Upper lobe of left lung (tissue), 6 donors: ENCODE measurements at regions not wholly inside any gene's neighbourhood (a gene's known extent, or its start where the extent isn't known, plus 50 kb on each side); places are given as distances from the start of the nearest gene placed in this dataset.

ENCODE experiments used
- ATAC-seq, 2 donors: fragments of 200-7000 bp; cut with Tn5 transposase; one replicate each; pipeline ENCODE4 v1.9.1; 2022; ENCODE audit warnings: mild to moderate bottlenecking in 2 of 2, moderate library complexity in 2 of 2; ENCODE audit not compliant: low FRiP score in 2 of 2
- DNase-seq, 2 donors: peaks; one replicate each; pipeline ENCODE4 v3.0.0-alpha.2; 2019 to 2020
- H3K27ac ChIP-seq, 4 donors: fragments of 200-600 bp; sonication (generic); one replicate each; pipeline ENCODE4 v1.5.1; 2016 to 2019
- H3K27me3 ChIP-seq, 4 donors: fragments of 200-600 bp; sonication (generic); one replicate each; pipeline ENCODE4 v1.5.1; 2017 to 2019
- H3K36me3 ChIP-seq, 4 donors: fragments of 200-600 bp; sonication (generic); one replicate each; pipeline ENCODE4 v1.5.1; 2016 to 2019
- H3K4me1 ChIP-seq, 4 donors: fragments of 200-600 bp; sonication (generic); one replicate each; pipeline ENCODE4 v1.5.1; 2018 to 2019
- H3K4me3 ChIP-seq, 4 donors: fragments of 200-600 bp; sonication (generic); one replicate each; pipeline ENCODE4 v1.5.1; 2017 to 2019; ENCODE audit warnings: mild to moderate bottlenecking in 2 of 4, moderate library complexity in 1 of 4
- H3K9me3 ChIP-seq, 4 donors: fragments of 200-600 bp; sonication (generic); one replicate each; pipeline ENCODE4 v1.5.1; 2018 to 2019
- EP300 ChIP-seq, 4 donors: sonication (generic); formaldehyde crosslinking; IDR thresholded peaks; one replicate each; pipeline ENCODE4 v1.5.1; 2017; ENCODE audit warnings: antibody characterized with exemption in 4 of 4, control low read depth in 2 of 4
- POLR2A ChIP-seq, 4 donors: fragments of 450-650 bp; IDR thresholded peaks; one replicate each; pipeline ENCODE4 v1.5.1; 2016 to 2017; ENCODE audit warnings: antibody characterized with exemption in 4 of 4, mild to moderate bottlenecking in 2 of 4
- POLR2AphosphoS5 ChIP-seq, 2 donors: sonication (generic); formaldehyde crosslinking; IDR thresholded peaks; one replicate each; pipeline ENCODE4 v1.5.1; 2017; ENCODE audit warnings: antibody characterized with exemption in 2 of 2
- WGBS, 2 donors: methylation state at CpG; one replicate each; pipeline ENCODE4 v1.1.5; 2017 to 2018; 5-methylcytosine and 5-hydroxymethylcytosine counted together
- TF ChIP-seq, protein P1 (sequence below), 6 experiments: fragments of 450-650 bp in 4 of 6; fragments of 200-600 bp in 2 of 6; sonication (generic) in 2 of 6; IDR thresholded peaks; one replicate each; pipeline ENCODE4 v1.5.1; 2016 to 2019; ENCODE audit warnings: antibody characterized with exemption in 6 of 6
- donor health status: DM: no; HTN: no; CAD: no; lungs with moderate emphysema.
- donor health status: DM: no; HTN: yes; CAD: no; lungs with severe emphysema.

DNA sequence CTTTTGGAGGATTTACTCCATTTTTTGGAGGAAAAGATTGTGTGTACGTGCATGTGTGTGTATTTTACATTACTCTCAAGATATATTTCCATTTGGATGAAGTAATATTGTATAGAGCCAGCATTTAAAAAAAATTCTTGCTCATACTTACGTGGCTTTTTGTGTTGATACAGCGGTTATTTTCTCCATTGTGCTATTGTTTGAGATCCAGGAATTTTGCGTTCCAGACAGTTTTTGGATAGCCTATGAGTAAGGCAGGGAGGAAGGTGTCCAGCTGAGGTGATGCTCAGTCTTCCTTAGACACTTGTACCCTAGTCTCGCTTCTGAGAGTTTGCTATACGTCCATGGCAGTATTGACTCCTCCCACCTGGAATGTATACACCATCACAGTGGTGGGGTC is 92.2 kb upstream of the ARHGEF7 start:
- H3K4me3 ChIP-seq = no peak overlapping the region
- 83 to 91% methylated on average over 6 of the region's 6 CpGs for WGBS, 2 donors
- TF ChIP-seq POLR2A (IDR thresholded peaks at IDR 0.05) = no peak
- no peak for TF ChIP-seq POLR2AphosphoS5 (IDR thresholded peaks at IDR 0.05)
- TF ChIP-seq, protein P1, sequence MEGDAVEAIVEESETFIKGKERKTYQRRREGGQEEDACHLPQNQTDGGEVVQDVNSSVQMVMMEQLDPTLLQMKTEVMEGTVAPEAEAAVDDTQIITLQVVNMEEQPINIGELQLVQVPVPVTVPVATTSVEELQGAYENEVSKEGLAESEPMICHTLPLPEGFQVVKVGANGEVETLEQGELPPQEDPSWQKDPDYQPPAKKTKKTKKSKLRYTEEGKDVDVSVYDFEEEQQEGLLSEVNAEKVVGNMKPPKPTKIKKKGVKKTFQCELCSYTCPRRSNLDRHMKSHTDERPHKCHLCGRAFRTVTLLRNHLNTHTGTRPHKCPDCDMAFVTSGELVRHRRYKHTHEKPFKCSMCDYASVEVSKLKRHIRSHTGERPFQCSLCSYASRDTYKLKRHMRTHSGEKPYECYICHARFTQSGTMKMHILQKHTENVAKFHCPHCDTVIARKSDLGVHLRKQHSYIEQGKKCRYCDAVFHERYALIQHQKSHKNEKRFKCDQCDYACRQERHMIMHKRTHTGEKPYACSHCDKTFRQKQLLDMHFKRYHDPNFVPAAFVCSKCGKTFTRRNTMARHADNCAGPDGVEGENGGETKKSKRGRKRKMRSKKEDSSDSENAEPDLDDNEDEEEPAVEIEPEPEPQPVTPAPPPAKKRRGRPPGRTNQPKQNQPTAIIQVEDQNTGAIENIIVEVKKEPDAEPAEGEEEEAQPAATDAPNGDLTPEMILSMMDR (IDR thresholded peaks at IDR 0.05) = no peak
- TF ChIP-seq EP300 (IDR thresholded peaks at IDR 0.05) = no peak
- ATAC-seq (no peak), DNase-seq (no peak)
- H3K27me3 ChIP-seq = no peaks in the 10 kb centered on the region
- H3K9me3 ChIP-seq = peaks cover 11 to 22% (median 16%) of the 10 kb centered on the region in 4 donors
- H3K4me1 ChIP-seq = no peaks in the 10 kb centered on the region
- H3K36me3 ChIP-seq = no peaks in the 10 kb centered on the region
- no peak overlapping the region for H3K27ac ChIP-seq

DNA sequence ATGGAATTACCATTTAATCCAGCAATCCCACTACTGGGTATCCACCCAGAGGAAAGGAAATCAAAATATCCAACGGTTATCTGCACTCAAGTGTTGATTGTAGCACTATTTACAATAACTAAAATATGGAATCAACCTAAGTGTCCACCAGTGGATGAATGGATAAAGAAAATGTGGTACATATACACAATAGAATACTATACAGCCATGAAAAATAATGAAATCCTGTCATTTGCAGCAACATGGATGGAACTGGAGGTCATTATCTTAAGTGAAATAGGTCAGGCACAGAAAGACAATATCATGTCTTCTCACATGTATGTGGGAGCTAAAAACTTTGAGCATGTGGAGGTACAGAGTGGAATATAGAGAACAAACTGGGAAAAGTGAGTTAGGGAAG is 92.9 kb upstream of the ARHGEF7 start:
- H3K4me1 ChIP-seq = no peaks in the 10 kb centered on the region
- peaks cover 11 to 22% (median 16%) of the 10 kb centered on the region in 4 donors for H3K9me3 ChIP-seq
- no peak for TF ChIP-seq POLR2A (IDR thresholded peaks at IDR 0.05)
- 72 to 86% methylated on average over 1 of the region's 1 CpG for WGBS, 2 donors
- DNase-seq (no peak), ATAC-seq (no peak)
- no peaks in the 10 kb centered on the region for H3K27me3 ChIP-seq
- no peaks in the 10 kb centered on the region for H3K36me3 ChIP-seq
- H3K27ac ChIP-seq = no peak overlapping the region
- no peak overlapping the region for H3K4me3 ChIP-seq

DNA sequence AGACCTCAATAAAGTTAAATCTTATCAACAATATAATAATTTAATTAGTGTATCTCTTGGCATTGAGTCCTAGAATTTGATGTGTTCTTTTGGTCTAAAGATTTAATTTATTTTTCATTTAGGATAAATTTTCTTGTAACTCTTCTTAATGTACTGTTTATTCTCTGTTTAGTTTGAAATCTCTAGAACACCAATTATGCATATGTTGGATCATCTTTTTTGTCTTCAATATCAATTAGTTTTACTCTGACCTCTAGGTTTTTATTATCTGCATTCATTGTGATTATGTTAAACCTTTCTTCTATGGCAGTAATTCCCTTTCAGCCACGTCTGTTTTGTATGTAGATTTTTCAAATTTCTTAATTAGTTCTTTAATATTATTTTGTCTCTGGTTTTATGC is 93.8 kb upstream of the ARHGEF7 start:
- Histone ChIP-seq H3K4me3 (no peak overlapping the region), H3K4me1 (no peaks in the 10 kb centered on the region), H3K36me3 (no peaks in the 10 kb centered on the region), H3K27me3 (no peaks in the 10 kb centered on the region), H3K9me3 (peaks cover 11 to 22% (median 16%) of the 10 kb centered on the region in 4 donors), H3K27ac (no peak overlapping the region)
- ATAC-seq = no peak
- TF ChIP-seq EP300 (IDR thresholded peaks at IDR 0.05) = no peak
- TF ChIP-seq, protein P1 (IDR thresholded peaks at IDR 0.05) = no peak
- no peak for TF ChIP-seq POLR2AphosphoS5 (IDR thresholded peaks at IDR 0.05)
- TF ChIP-seq POLR2A (IDR thresholded peaks at IDR 0.05) = no peak
- 65 to 84% methylated on average over 1 of the region's 1 CpG for WGBS, 2 donors
- DNase-seq = no peak

DNA sequence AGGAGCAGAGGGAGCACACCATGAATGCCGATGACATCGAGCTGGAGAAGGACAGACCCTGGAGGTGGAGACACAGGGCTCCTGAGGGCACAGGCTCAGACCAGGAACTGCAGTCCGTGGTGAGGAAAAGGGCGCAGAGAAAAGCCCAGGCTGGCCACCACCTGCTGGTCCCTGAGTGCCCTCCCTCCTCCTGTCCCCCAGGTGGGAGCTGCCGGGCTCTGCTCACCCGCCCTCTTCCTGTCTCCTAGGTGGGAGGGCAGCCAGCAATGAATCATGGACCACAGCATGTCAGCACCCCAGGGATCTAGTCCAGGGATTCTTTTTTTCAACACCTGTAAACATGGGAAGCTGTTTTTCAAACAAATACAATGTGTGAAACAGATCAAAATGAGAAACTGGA is 94.6 kb upstream of the ARHGEF7 start:
- 86 to 89% methylated on average over 6 of the region's 6 CpGs for WGBS, 2 donors
- TF ChIP-seq POLR2AphosphoS5 (IDR thresholded peaks at IDR 0.05) (no peak), EP300 (IDR thresholded peaks at IDR 0.05) (no peak), POLR2A (IDR thresholded peaks at IDR 0.05) (no peak)
- TF ChIP-seq, protein P1 (IDR thresholded peaks at IDR 0.05) = no peak
- ATAC-seq (no peak), DNase-seq (no peak)
- no peak overlapping the region for H3K27ac ChIP-seq
- H3K9me3 ChIP-seq = peaks cover 11 to 22% (median 16%) of the 10 kb centered on the region in 4 donors
- H3K4me1 ChIP-seq = no peaks in the 10 kb centered on the region
- no peaks in the 10 kb centered on the region for H3K36me3 ChIP-seq
- no peak overlapping the region for H3K4me3 ChIP-seq
- H3K27me3 ChIP-seq = no peaks in the 10 kb centered on the region

DNA sequence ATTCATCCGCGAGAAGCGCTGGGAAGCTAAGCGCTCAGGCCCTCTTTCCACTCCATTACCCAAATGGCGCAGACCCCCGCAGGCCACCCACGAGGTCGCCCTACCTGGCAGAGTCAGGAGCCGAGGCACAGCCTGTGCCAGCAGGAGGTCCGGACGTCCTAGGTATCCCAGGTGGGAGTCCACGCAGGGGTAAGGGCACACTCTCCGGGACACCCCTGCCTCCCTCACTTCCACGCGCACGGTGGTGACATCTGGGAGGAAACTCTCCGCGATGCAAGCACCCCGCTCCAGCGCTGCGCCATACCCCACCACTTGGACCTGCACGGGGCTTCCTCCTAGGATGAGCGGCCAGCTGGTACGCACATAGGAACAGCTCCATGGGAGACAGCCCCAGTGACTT is 95.1 kb upstream of the ARHGEF7 start:
- DNase-seq (peak in 1 of 2 donors; percentile 76), ATAC-seq (peak in 1 of 2 donors; percentile 24)
- WGBS, 2 donors = 87 to 97% methylated on average over 22 to 24 of the region's 24 CpGs
- Histone ChIP-seq H3K27ac (no peak overlapping the region), H3K4me3 (no peak overlapping the region), H3K27me3 (no peaks in the 10 kb centered on the region), H3K36me3 (no peaks in the 10 kb centered on the region), H3K9me3 (peaks cover 11 to 22% (median 16%) of the 10 kb centered on the region in 4 donors), H3K4me1 (no peaks in the 10 kb centered on the region)
- no peak for TF ChIP-seq EP300 (IDR thresholded peaks at IDR 0.05)
- no peak for TF ChIP-seq POLR2A (IDR thresholded peaks at IDR 0.05)
- TF ChIP-seq, protein P1 (IDR thresholded peaks at IDR 0.05) = no peak
- no peak for TF ChIP-seq POLR2AphosphoS5 (IDR thresholded peaks at IDR 0.05)
